GM23338 (cell line): ENCODE measurements at regions not wholly inside any gene's neighbourhood (a gene's known extent, or its start where the extent isn't known, plus 50 kb on each side); places are given as distances from the start of the nearest gene placed in this dataset.

Experiments
- ATAC-seq: fragments of 200-7000 bp; cut with Tn5 transposase; 3 replicates; pipeline ENCODE4 v1.9.1; 2020
- DNase-seq: peaks from one replicate; pipeline ENCODE4 v3.0.0-alpha.2; 2015; ENCODE audit warnings: low spot score
- H2AFZ ChIP-seq: fragments of 200-600 bp; sonication (generic); 2 replicates; pipeline ENCODE4 v1.8.0; 2016; ENCODE audit warnings: antibody characterized with exemption, mild to moderate bottlenecking, moderate library complexity
- H3F3A ChIP-seq: fragments of 200-600 bp; sonication (generic); replicated peaks from 2 replicates; pipeline ENCODE4 v1.8.0; 2017; ENCODE audit warnings: antibody characterized with exemption, mixed run types, low read depth
- H3K27ac ChIP-seq: fragments of 200-600 bp; sonication (generic); 2 replicates; pipeline ENCODE4 v1.6.1; 2016; ENCODE audit warnings: low read depth
- H3K27me3 ChIP-seq: fragments of 200-600 bp; sonication (generic); 2 replicates; pipeline ENCODE4 v1.8.0; 2016; ENCODE audit warnings: mild to moderate bottlenecking, mixed run types, moderate library complexity; ENCODE audit not compliant: insufficient read depth
- H3K36me3 ChIP-seq: fragments of 200-600 bp; sonication (generic); 2 replicates; pipeline ENCODE4 v1.8.0; 2016; ENCODE audit warnings: mild to moderate bottlenecking; ENCODE audit not compliant: insufficient read depth
- H3K4me1 ChIP-seq: fragments of 200-600 bp; sonication (generic); 2 replicates; pipeline ENCODE4 v1.8.0; 2016; ENCODE audit warnings: mild to moderate bottlenecking, moderate library complexity; ENCODE audit not compliant: insufficient read depth
- H3K4me2 ChIP-seq: fragments of 200-600 bp; sonication (generic); 2 replicates; pipeline ENCODE4 v1.7.1; 2017; ENCODE audit warnings: mixed run types
- H3K4me3 ChIP-seq: fragments of 200-600 bp; sonication (generic); 2 replicates; pipeline ENCODE4 v1.6.1; 2016; ENCODE audit warnings: mixed run types
- H3K79me2 ChIP-seq: fragments of 200-600 bp; sonication (generic); replicated peaks from 2 replicates; pipeline ENCODE4 v1.8.0; 2017; ENCODE audit warnings: mild to moderate bottlenecking; ENCODE audit not compliant: insufficient read depth
- H3K9me2 ChIP-seq: fragments of 200-600 bp; sonication (generic); 2 replicates; pipeline ENCODE4 v1.8.0; 2017; ENCODE audit not compliant: insufficient read depth
- H4K20me1 ChIP-seq: fragments of 200-600 bp; sonication (generic); replicated peaks from 2 replicates; pipeline ENCODE4 v1.8.0; 2017; ENCODE audit warnings: mild to moderate bottlenecking; ENCODE audit not compliant: insufficient read depth
- H3K27ac Mint-ChIP-seq: 2 replicates; pipeline ENCODE4 v1.8.0; 2020; ENCODE audit warnings: inconsistent platforms, mild to moderate bottlenecking, moderate library complexity, mixed read lengths
- H3K27me3 Mint-ChIP-seq: 3 replicates; pipeline ENCODE4 v1.8.0; 2022; ENCODE audit warnings: low read depth, mild to moderate bottlenecking, moderate library complexity, mixed read lengths, inconsistent platforms; ENCODE audit not compliant: insufficient read depth, poor library complexity
- H3K36me3 Mint-ChIP-seq: 3 replicates; pipeline ENCODE4 v1.8.0; 2021; ENCODE audit warnings: low read depth, mild to moderate bottlenecking, inconsistent platforms, moderate library complexity, mixed read lengths
- H3K4me1 Mint-ChIP-seq: 3 replicates; pipeline ENCODE4 v1.8.0; 2020; ENCODE audit warnings: mild to moderate bottlenecking, inconsistent platforms, mixed read lengths
- H3K4me3 Mint-ChIP-seq: 3 replicates; pipeline ENCODE4 v1.8.0; 2021; ENCODE audit warnings: moderate library complexity, mild to moderate bottlenecking, inconsistent platforms, mixed read lengths
- H3K9me3 Mint-ChIP-seq: 3 replicates; pipeline ENCODE4 v1.8.0; 2020; ENCODE audit warnings: moderate library complexity, mild to moderate bottlenecking, inconsistent platforms, mixed read lengths
- CREB1 ChIP-seq: fragments of 250-450 bp; sonication (Bioruptor Pico); IDR thresholded peaks from 2 replicates; pipeline ENCODE4 v1.5.0; 2020; ENCODE audit warnings: low read depth, mild to moderate bottlenecking, moderate library complexity
- NANOG ChIP-seq: IDR thresholded peaks from 2 replicates; pipeline ENCODE4 v1.6.1; 2016; ENCODE audit warnings: antibody characterized with exemption, borderline replicate concordance
- POLR2AphosphoS5 ChIP-seq: IDR thresholded peaks from 2 replicates; pipeline ENCODE4 v1.6.1; 2016; ENCODE audit warnings: antibody characterized with exemption, low read depth
- ZNF331 ChIP-seq: fragments of 250-450 bp; sonication (Bioruptor Pico); IDR thresholded peaks from 2 replicates; pipeline ENCODE4 v1.5.0; 2020; ENCODE audit warnings: low read depth, mild to moderate bottlenecking, moderate library complexity
- ZNF462 ChIP-seq: fragments of 250-450 bp; sonication (Bioruptor Pico); IDR thresholded peaks from 2 replicates; pipeline ENCODE4 v1.5.0; 2020; ENCODE audit warnings: mild to moderate bottlenecking, moderate library complexity
- TF ChIP-seq, protein P1 (sequence below): IDR thresholded peaks from one replicate; pipeline ENCODE4 v1.6.1; 2018; ENCODE audit warnings: antibody characterized with exemption; ENCODE audit not compliant: unreplicated experiment
- TF ChIP-seq, protein P2 (sequence below): IDR thresholded peaks from 2 replicates; pipeline ENCODE4 v1.6.1; 2016; ENCODE audit warnings: antibody characterized with exemption

- TF ChIP-seq, protein P1, sequence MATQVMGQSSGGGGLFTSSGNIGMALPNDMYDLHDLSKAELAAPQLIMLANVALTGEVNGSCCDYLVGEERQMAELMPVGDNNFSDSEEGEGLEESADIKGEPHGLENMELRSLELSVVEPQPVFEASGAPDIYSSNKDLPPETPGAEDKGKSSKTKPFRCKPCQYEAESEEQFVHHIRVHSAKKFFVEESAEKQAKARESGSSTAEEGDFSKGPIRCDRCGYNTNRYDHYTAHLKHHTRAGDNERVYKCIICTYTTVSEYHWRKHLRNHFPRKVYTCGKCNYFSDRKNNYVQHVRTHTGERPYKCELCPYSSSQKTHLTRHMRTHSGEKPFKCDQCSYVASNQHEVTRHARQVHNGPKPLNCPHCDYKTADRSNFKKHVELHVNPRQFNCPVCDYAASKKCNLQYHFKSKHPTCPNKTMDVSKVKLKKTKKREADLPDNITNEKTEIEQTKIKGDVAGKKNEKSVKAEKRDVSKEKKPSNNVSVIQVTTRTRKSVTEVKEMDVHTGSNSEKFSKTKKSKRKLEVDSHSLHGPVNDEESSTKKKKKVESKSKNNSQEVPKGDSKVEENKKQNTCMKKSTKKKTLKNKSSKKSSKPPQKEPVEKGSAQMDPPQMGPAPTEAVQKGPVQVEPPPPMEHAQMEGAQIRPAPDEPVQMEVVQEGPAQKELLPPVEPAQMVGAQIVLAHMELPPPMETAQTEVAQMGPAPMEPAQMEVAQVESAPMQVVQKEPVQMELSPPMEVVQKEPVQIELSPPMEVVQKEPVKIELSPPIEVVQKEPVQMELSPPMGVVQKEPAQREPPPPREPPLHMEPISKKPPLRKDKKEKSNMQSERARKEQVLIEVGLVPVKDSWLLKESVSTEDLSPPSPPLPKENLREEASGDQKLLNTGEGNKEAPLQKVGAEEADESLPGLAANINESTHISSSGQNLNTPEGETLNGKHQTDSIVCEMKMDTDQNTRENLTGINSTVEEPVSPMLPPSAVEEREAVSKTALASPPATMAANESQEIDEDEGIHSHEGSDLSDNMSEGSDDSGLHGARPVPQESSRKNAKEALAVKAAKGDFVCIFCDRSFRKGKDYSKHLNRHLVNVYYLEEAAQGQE, result no peak
- TF ChIP-seq NANOG (no peak), POLR2AphosphoS5 (no peak), ZNF462 (CRISPR knock-in tag) (no peak), ZNF331 (CRISPR knock-in tag) (no peak)
Measured at GRCh38 chr7:7077945-7078344, 104.4 kb upstream of the C1GALT1 start (continued).

GRCh38 chr7:7080802-7081201 lies 101.5 kb upstream of the C1GALT1 start:
- Mint-ChIP-seq H3K4me1 (no peaks in the 10 kb centered on the region), H3K4me3 (no peak overlapping the region), H3K27me3 (peaks cover 4% of the 10 kb centered on the region), H3K36me3 (no peaks in the 10 kb centered on the region), H3K9me3 (peaks cover 2% of the 10 kb centered on the region; the same call in 2 of the 3 replicates), H3K27ac (no peak overlapping the region)
- DNase-seq (no peak), ATAC-seq (no peak)
- no peaks in the 10 kb centered on the region for H3K27me3 ChIP-seq
- no peak overlapping the region for H2AFZ ChIP-seq
- no peak overlapping the region for H3K4me2 ChIP-seq
- TF ChIP-seq, protein P2, sequence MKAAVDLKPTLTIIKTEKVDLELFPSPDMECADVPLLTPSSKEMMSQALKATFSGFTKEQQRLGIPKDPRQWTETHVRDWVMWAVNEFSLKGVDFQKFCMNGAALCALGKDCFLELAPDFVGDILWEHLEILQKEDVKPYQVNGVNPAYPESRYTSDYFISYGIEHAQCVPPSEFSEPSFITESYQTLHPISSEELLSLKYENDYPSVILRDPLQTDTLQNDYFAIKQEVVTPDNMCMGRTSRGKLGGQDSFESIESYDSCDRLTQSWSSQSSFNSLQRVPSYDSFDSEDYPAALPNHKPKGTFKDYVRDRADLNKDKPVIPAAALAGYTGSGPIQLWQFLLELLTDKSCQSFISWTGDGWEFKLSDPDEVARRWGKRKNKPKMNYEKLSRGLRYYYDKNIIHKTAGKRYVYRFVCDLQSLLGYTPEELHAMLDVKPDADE, result no peak
- no peak for TF ChIP-seq CREB1 (CRISPR knock-in tag)
- TF ChIP-seq POLR2AphosphoS5, result no peak
- no peaks in the 10 kb centered on the region for H3K4me1 ChIP-seq
- H3K27ac ChIP-seq, result no peak overlapping the region
- no peaks in the 10 kb centered on the region for H4K20me1 ChIP-seq
- no peaks in the 10 kb centered on the region for H3K79me2 ChIP-seq
- H3F3A ChIP-seq, result no peaks in the 10 kb centered on the region
- no peaks in the 10 kb centered on the region for H3K9me2 ChIP-seq
- no peaks in the 10 kb centered on the region for H3K36me3 ChIP-seq
- H3K4me3 ChIP-seq, result no peak overlapping the region
